HG02588 (cell line): ENCODE measurements at regions not wholly inside any gene's neighbourhood (a gene's known extent, or its start where the extent isn't known, plus 50 kb on each side); places are given as distances from the start of the nearest gene placed in this dataset.
"Not testable (repeated sequence)": the region's sequence is repeated elsewhere in the genome, so short reads cannot be mapped to it uniquely, and the experiment has no call there.

Experiments
- ATAC-seq: cut with Tn5 transposase; IDR thresholded peaks from one replicate; pipeline ENCODE4 v1.9.1; 2021; ENCODE audit warnings: mild to moderate bottlenecking, moderate library complexity; ENCODE audit not compliant: unreplicated experiment

- no peak for ATAC-seq
Observed at GRCh38 chr2:220783671-220784070, 788.4 kb downstream of the EPHA4 start.

- ATAC-seq = no peak
Observed at GRCh38 chr2:220785178-220785577, 786.9 kb downstream of the EPHA4 start.

DNA sequence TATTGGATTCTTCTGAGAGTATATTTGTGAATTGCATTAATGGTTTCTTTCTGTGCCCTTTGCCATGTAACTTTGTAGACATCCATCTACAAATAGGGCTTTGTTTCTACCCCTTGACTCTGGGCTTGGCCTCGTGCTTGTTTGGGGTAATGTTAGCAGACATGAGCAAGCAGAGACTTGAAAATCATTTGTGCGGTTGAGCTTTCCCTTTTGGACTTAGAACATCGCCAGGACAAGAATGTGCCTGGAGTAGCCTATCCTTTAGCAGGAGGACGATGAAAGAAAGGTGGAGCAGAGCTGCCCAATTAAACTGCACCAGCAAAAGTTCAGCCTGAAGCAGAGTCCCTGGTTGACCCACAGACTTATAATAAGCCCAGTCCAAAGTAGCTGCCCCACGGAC is 785.9 kb downstream of the EPHA4 start:
- no peak for ATAC-seq

DNA sequence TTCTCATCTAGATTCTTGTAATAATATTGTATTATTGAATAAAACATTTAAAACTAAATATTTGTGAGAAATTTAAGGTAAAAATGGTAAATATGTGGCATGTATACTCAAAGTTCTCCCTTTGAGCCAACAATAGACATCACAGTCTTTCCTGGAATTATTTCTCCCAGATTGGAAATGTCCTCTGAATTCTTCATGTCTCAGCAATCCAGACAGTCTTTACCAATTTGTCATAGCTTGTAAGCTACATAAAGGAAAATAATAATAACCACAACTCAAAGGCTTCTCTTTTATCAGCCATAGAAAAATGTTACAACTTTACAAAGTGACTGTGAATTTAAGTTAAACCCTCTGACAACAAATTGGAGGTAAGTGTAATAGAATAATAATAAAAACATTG is 784.9 kb downstream of the EPHA4 start:
- ATAC-seq = no peak

DNA sequence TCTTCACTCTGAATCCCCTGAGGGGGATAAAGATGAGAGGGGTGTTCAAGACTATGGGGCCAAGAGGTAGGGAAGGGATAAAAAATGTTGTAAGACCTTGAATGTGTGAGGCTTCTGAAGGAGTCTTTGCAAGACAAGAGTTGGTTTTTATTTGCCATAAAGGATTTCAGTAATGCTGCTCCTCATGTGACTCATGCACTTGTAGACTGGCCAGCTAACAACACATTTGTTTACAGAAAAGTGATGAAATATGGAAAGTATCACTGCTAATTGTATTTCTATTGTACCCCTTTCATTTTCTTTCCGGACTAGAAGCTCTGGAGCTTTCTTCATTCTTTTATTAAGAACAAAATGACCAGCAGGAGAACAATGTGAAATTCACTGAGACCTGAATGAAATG is 782.1 kb downstream of the EPHA4 start:
- no peak for ATAC-seq

DNA sequence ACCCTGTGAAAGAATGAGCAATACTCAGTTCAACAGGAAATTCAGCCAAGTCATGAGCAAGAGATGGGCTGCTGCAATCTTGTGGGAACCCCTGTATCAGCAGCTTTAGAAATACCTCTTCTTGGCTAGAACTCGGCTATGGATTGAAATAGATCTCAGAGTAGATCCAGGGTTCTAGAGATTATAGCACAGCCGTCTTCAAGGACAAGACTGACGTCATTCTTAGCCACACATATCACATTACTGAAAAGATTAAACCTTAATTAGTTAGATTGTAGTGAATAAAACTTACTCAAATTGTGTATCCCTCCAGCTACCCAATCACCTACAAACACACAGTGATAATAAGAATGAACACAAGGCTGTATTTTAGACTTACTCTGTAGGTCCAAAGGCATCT is 776.4 kb downstream of the EPHA4 start:
- ATAC-seq = no peak

DNA sequence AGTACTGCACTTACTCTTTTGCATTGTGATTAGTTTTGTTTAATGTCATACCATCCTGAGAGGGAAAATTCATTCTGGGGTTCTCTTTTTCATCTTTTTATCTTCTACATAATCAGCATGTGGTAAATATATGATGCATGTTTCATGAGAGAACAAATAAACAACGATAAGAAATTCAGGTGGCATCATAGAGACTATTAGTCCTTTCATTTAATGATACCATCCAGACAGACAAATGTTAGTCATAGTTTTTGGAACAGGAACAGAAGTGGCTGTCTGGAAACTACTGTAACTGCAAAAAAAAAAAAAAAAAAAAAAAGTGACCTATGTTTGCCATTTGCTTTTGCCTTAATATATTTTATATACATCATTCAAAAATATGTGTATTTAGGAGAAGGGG is 761.0 kb downstream of the EPHA4 start:
- ATAC-seq = no peak

- no peak for ATAC-seq
Observed at GRCh38 chr2:220811952-220812570, 760.0 kb downstream of the EPHA4 start.

- no peak for ATAC-seq
Observed at GRCh38 chr2:220814441-220814840, 757.7 kb downstream of the EPHA4 start.

DNA sequence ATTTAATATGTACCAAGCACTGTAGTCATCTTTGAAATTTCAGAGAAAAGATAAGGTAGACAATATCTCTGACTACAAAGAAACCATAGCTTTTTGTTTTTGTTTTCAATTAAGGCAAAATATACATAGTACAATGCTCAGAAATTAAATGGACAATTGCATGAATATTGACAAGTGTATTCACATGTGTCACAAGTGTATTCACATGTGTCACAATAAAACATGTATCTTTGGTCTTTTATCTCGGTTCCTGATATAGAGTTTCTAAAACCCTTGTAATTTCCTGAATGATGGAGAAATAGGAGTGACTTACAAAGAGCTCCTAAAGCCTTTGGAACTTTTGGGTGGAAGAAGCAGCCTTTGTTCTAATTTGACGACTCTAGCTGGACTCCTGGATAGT is 756.4 kb downstream of the EPHA4 start:
- no peak for ATAC-seq

DNA sequence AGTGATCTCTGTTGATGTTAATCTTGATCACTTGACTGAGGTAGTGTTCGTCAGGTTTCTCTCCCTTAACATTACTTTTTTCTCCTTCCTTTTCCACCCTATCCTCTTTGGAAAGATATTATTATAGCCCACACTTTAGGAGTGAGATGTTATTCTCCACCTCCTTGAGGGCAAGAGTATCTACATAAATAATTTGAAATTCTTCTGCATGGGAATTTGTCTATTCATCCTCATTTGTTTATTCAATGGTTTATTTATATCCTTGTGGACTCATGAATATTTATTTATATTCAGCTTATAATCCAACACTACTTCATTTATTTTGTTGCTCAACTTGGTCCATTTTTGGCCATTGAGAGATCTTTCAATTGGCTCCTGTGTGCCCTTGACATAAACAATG is 750.4 kb downstream of the EPHA4 start:
- no peak for ATAC-seq

DNA sequence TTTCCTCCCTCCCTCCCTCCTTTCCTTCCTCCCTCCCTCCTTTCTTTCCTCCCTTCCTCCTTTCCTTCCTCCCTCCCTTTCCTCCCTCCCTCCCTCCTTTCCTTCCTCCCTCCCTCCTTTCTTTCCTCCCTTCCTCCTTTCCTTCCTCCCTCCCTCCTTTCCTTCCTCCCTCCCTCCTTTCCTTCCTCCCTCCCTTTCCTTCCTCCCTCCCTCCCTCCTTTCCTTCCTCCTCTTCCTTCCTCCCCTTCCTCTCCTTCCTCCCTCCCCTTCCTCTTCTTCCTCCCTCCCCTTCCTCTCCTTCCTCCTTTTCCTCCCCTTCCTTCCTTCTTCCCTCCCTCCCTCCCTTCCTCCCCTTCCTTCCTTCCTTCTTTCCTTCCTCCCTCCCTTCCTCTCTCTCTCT is 748.5 kb downstream of the EPHA4 start:
- not testable (repeated sequence) for ATAC-seq

- ATAC-seq = no peak
Observed at GRCh38 chr2:220833446-220833845, 738.7 kb downstream of the EPHA4 start.

- ATAC-seq = no peak
Observed at GRCh38 chr2:220835583-220835982, 736.5 kb downstream of the EPHA4 start.

GRCh38 chr2:220837226-220837625 is 734.9 kb downstream of the EPHA4 start:
- no peak for ATAC-seq

DNA sequence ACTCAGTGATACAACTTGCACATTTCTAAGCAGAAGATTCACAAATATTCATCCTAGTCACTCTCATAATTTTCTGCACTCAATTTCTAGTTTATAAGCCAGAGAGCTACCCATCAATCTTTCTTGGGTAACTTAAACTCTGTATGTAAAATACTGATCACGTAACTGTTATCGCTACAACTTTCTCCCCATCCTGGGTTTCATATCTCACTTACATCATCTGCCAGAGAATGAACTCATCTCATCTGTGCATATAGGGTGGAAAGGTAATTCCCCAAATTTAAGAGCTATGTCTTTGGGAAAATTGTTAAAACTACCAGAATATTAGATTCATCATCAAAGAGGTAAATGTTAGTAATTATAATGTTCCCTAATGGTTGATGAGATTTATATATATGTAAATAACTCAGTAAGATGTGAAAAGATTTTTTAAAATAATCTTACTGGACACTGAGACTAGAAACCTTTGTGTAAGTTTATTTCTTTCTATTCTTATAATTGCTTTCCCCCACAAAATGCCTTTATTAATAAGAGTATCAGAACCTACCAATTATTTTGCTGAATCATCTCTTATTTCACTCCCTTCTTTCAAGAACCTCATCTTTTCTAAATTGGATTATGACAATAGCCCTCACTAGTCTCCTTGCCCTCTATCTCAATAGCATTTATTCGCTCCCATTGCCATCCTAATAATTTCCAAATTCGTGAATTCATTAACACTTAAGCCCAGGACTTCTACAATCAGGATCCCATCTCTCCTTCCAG is 729.0 kb downstream of the EPHA4 start:
- no peak for ATAC-seq

DNA sequence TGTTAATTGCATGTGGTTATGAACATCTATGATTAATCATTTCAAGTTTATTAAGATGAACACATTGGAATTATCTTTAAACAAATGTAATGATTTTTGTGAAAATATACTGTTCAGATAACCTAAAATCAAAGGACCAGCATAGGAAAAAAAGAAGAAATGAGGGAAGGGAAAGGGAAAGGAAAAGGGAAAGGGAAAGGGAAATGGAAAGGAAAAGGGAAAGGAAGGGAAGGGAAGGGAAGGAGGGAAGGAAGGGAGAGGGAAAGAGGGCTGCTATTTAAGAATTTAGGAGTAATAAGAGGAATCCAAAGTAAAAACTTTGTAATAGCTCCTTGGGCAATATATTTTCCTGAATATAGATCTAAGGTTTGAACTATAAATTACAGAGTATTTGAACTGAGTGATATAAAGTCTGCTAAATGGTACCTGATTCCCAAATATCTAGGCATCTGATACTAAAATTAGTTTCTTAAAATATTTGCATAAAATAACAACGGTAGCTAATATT is 726.3 kb downstream of the EPHA4 start:
- no peak for ATAC-seq

- no peak for ATAC-seq
Observed at GRCh38 chr2:220847006-220847405, 725.1 kb downstream of the EPHA4 start.

GRCh38 chr2:220847589-220847988 is 724.5 kb downstream of the EPHA4 start:
- ATAC-seq = no peak

GRCh38 chr2:220849433-220849832 is 722.7 kb downstream of the EPHA4 start:
- no peak for ATAC-seq

DNA sequence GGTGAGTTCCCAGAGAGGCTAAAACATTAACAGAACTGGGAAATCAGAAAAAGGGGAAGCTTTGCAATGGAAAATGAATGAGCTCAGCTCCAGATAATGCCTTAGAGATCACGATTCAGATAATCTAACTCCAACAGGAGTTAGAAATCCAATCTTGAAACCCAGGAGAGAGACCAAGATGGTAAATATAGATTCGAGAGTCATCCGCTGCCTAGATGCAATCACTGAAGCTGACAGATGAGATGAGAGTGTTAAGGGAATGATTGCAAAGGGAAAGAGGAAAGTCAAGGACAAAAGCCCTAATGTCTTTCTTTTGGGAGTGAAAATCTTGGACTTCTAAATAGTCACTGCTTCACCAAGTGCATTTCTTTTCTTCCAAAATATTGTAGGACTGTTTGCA is 722.0 kb downstream of the EPHA4 start:
- ATAC-seq = no peak

DNA sequence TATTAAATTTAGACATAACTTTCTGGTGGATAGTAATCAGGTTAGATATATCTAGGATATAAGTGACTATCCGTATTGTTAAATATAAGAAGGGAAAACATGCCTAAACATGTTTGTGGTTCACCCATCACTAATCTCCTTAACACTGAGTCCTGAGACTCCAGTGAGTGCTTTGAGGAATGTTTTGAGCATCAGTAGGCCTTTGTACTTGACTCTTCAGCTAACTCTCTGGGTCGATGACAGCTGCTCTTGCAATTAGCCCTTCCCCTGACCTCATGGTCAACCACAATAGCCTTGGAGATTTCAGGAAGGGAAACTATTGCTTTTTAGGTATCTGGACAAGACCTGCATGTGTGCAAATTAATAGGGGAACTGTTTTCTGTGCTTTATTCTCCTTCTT is 716.8 kb downstream of the EPHA4 start:
- ATAC-seq = no peak

DNA sequence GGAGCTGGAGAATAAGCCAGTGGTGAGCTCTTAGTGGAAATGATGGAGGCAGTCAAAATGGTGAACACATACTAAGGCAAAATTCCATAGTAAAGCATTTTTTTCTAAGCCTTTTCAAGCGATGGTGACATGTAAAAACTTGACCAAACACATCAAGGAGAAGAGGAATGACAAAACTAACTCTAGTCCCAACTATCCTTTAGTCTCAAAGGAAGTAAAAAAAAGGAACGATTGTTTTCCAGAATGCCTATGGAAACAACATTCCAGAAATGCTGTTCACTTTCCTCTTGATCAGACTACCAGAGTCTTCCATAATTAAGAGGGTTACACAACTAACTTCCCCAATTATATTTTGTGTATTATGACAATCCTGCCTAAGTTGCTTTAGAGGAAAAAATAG is 715.6 kb downstream of the EPHA4 start:
- ATAC-seq = no peak
